Lung (tissue), 11 donors: ENCODE measurements at regions not wholly inside any gene's neighbourhood (a gene's known extent, or its start where the extent isn't known, plus 50 kb on each side); places are given as distances from the start of the nearest gene placed in this dataset.
A peak's percentile ranks its signal among the peaks of the same experiment; 100 is the strongest.

Experiments
- ATAC-seq: fragments of 200-7000 bp; cut with Tn5 transposase; one replicate; pipeline ENCODE4 v1.9.1; 2020; ENCODE audit warnings: moderate number of reproducible peaks; ENCODE audit not compliant: insufficient read depth, low FRiP score
- DNase-seq, 3 donors: peaks; one replicate each; pipeline ENCODE4 v3.0.0-alpha.2; 2013 to 2017
- H3K27ac ChIP-seq, 2 donors: one replicate each; pipeline ENCODE4 v1.5.1; 2013; ENCODE audit warnings: mild to moderate bottlenecking in 2 of 2, moderate library complexity in 2 of 2, control low read depth in 1 of 2, inconsistent platforms in 1 of 2, low read depth in 1 of 2, low read length in 1 of 2
- H3K27me3 ChIP-seq, 3 donors: one replicate each; pipeline ENCODE4 v1.5.1; 2013; ENCODE audit warnings: low read length in 2 of 3; ENCODE audit not compliant: control insufficient read depth in 3 of 3, insufficient read depth in 3 of 3
- H3K36me3 ChIP-seq, 4 donors: one replicate each; pipeline ENCODE4 v1.5.1; 2013; ENCODE audit warnings: low read length in 4 of 4, mild to moderate bottlenecking in 1 of 4, moderate library complexity in 1 of 4; ENCODE audit not compliant: control insufficient read depth in 4 of 4, insufficient read depth in 4 of 4
- H3K4me1 ChIP-seq, 5 donors: one replicate each; pipeline ENCODE4 v1.5.1; 2013; ENCODE audit warnings: low read length in 5 of 5, mild to moderate bottlenecking in 2 of 5, moderate library complexity in 1 of 5; ENCODE audit not compliant: control insufficient read depth in 5 of 5, insufficient read depth in 5 of 5
- H3K4me3 ChIP-seq: one replicate; pipeline ENCODE4 v1.5.1; 2013; ENCODE audit warnings: mild to moderate bottlenecking, control low read depth, moderate library complexity
- H3K9ac ChIP-seq, 2 donors: one replicate each; pipeline ENCODE4 v1.5.1; 2013; ENCODE audit warnings: low read length in 2 of 2, control low read depth in 1 of 2; ENCODE audit not compliant: insufficient read depth in 1 of 2
- H3K9me3 ChIP-seq, 4 donors: one replicate each; pipeline ENCODE4 v1.5.1; 2013; ENCODE audit warnings: low read length in 3 of 4, mild to moderate bottlenecking in 1 of 4, moderate library complexity in 1 of 4; ENCODE audit not compliant: control insufficient read depth in 4 of 4, insufficient read depth in 3 of 4
- WGBS, 2 donors: extraction: QIAGEN DNeasy Blood & Tissue Kit; methylation state at CpG; one replicate each; pipeline ENCODE4 v1.1.7; 2013; 5-methylcytosine and 5-hydroxymethylcytosine counted together
- TF ChIP-seq, protein P1 (sequence below): IDR thresholded peaks from 2 replicates; pipeline ENCODE4 v1.5.1; 2012; ENCODE audit warnings: mild to moderate bottlenecking; ENCODE audit errors: control extremely low read depth, extremely low read depth
- donor health status: control.
- donor health status: control.
- donor health status: Bipolar disorder and iron deficiency.
- donor health status: healthy.
- donor health status: DM: yes; HTN: yes; CAD: no.

- DNase-seq, result no peak
- 76 to 81% methylated on average over 24 of the region's 24 CpGs for whole genome bisulfite sequencing, 2 donors
- H3K4me1 ChIP-seq, result peaks cover 0 to 40% (median 0%) of the 10 kb centered on the region in 5 donors
Observed at GRCh38 chr15:100765467-100766241, 114.0 kb upstream of the ALDH1A3 start.

DNA sequence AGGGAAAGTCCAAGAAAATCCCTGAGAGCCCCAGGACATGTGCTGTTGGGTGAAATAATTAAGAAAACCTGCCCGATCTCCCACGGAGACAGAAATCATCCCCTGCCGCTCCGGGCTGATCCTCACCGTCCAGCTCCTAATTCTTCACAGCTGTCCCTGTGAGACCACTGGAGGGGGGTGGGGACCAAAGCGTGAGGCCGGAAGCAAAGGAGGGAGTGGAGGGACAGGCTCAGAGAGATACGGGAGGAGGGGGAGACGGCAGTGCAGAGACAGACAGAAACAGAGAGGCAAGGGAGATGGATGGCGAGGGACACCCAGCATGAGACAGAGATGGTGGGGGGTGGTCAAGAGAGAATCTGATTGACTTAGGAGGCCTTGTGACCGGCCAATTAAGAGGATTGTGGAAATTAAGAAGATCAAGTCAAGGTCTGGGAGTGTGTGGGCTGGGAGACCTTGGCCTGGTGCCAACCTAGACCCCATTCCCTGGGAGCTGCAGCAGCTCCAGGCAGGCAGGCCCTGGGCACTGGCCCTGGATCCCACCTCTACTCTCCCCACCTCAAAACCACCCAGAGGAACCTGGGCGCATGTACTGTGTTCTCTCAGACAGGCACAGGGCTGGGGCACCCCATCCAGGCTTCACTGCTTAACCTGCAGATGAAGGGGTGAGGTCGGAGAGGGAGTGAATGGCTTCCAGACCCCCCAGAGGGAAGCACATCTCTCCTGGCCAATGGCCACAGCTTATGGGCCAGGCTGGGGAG is 113.2 kb upstream of the ALDH1A3 start:
- H3K9me3 ChIP-seq, result no peaks in the 10 kb centered on the region
- H3K36me3 ChIP-seq, result no peaks in the 10 kb centered on the region
- ATAC-seq (no peak), DNase-seq (peak; percentile 50 to 66 (median 61))
- WGBS, 2 donors, result 47 to 58% methylated on average over 13 of the region's 13 CpGs
- H3K27me3 ChIP-seq, result no peaks in the 10 kb centered on the region
- H3K27ac ChIP-seq, result no peak overlapping the region
- H3K4me3 ChIP-seq, result no peak overlapping the region
- no peak overlapping the region for H3K9ac ChIP-seq
- TF ChIP-seq, protein P1, sequence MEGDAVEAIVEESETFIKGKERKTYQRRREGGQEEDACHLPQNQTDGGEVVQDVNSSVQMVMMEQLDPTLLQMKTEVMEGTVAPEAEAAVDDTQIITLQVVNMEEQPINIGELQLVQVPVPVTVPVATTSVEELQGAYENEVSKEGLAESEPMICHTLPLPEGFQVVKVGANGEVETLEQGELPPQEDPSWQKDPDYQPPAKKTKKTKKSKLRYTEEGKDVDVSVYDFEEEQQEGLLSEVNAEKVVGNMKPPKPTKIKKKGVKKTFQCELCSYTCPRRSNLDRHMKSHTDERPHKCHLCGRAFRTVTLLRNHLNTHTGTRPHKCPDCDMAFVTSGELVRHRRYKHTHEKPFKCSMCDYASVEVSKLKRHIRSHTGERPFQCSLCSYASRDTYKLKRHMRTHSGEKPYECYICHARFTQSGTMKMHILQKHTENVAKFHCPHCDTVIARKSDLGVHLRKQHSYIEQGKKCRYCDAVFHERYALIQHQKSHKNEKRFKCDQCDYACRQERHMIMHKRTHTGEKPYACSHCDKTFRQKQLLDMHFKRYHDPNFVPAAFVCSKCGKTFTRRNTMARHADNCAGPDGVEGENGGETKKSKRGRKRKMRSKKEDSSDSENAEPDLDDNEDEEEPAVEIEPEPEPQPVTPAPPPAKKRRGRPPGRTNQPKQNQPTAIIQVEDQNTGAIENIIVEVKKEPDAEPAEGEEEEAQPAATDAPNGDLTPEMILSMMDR, result no peak
- peaks cover 0 to 40% (median 0%) of the 10 kb centered on the region in 5 donors for H3K4me1 ChIP-seq

More at GRCh38 chr15:100765467-100766241, 114.0 kb upstream of the ALDH1A3 start:
- Histone ChIP-seq H3K9ac (no peak overlapping the region), H3K9me3 (no peaks in the 10 kb centered on the region), H3K27ac (no peak overlapping the region), H3K36me3 (no peaks in the 10 kb centered on the region), H3K4me3 (no peak overlapping the region), H3K27me3 (no peaks in the 10 kb centered on the region)
- TF ChIP-seq, protein P1, result no peak
- ATAC-seq, result no peak

DNA sequence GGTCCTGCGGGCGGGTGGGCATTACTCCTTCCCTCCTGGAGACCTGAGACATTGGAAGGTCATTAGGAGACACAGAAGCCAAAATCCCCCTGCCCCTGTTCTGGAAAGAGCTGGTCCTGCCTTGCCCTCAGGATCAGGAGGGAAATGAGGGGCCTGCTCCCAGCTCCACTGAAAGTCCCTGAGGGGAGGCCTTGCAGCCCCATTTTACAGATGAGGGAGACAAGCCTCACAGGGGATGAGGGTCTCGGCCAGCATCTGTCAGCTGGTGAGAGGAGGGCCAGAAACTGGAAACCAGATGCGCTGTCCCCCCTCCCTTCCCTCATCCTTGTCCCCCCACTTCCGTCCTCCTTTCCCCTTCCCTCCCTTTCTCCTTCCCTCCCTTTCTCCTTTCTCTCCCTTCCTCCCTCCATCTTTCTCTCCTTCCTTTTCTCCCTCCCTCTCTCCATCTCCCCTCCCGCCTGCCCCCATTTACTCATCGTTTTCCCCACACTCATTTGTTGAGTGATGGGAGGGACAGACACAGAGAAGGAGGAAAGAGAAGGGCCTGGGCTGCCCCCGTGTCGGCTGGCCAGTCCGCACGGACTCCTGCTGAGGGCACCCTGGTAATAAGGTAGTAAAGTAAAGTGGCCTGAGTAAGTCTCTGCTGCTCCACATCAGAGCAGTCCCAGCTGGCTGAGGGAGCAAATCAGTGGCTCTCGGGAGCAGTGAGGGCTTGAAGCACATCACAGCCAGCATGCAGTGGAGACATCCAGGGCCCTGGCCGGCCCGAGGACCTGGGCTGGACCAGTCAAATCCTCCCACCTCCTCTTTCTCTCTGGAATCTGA is 112.4 kb upstream of the ALDH1A3 start:
- Histone ChIP-seq H3K27me3 (no peaks in the 10 kb centered on the region), H3K4me1 (peaks cover 0 to 34% (median 0%) of the 10 kb centered on the region in 5 donors), H3K4me3 (no peak overlapping the region), H3K9ac (no peak overlapping the region), H3K9me3 (peaks cover 0 to 2% (median 0%) of the 10 kb centered on the region in 4 donors), H3K27ac (no peak overlapping the region), H3K36me3 (no peaks in the 10 kb centered on the region)
- DNase-seq (no peak), ATAC-seq (no peak)
- TF ChIP-seq, protein P1, result no peak
- 88 to 90% methylated on average over 14 of the region's 14 CpGs for WGBS, 2 donors
